ENCODE measurements at regions not wholly inside any gene's neighbourhood (a gene's known extent, or its start where the extent isn't known, plus 50 kb on each side); places are given as distances from the start of the nearest gene placed in this dataset.

DNA sequence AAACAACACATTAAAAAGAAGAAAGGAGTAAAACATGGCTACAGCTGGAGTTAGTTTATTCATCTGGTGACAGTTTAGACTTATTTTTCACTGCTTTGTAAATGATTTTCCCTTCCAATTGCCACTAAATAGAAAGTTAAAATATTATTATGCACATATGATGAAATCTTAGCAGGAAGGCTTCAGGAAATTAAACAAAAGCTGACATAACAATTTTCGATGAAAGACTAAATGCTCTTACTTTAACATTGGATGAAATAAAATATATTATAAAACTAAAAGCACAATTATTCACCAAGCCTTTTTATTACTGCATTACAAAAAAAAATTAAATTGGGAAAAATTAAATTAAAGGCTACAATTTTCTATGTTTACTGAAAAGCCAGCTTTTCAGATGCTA, 158.0 kb downstream of the MMUT start:
- TF ChIP-seq, protein P1, sequence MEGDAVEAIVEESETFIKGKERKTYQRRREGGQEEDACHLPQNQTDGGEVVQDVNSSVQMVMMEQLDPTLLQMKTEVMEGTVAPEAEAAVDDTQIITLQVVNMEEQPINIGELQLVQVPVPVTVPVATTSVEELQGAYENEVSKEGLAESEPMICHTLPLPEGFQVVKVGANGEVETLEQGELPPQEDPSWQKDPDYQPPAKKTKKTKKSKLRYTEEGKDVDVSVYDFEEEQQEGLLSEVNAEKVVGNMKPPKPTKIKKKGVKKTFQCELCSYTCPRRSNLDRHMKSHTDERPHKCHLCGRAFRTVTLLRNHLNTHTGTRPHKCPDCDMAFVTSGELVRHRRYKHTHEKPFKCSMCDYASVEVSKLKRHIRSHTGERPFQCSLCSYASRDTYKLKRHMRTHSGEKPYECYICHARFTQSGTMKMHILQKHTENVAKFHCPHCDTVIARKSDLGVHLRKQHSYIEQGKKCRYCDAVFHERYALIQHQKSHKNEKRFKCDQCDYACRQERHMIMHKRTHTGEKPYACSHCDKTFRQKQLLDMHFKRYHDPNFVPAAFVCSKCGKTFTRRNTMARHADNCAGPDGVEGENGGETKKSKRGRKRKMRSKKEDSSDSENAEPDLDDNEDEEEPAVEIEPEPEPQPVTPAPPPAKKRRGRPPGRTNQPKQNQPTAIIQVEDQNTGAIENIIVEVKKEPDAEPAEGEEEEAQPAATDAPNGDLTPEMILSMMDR (IDR thresholded peaks at IDR 0.05) = no peak
- no peak for TF ChIP-seq POLR2AphosphoS5 (IDR thresholded peaks at IDR 0.05)
- no peak for TF ChIP-seq POLR2A (IDR thresholded peaks at IDR 0.05; ENCODE audit: low read depth)
- TF ChIP-seq EP300 (IDR thresholded peaks at IDR 0.05) = no peak

Data from esophagus muscularis mucosa (tissue), 4 donors.